ENCODE measurements at regions not wholly inside any gene's neighbourhood (a gene's known extent, or its start where the extent isn't known, plus 50 kb on each side); places are given as distances from the start of the nearest gene placed in this dataset.
"Not testable (repeated sequence)": the region's sequence is repeated elsewhere in the genome, so short reads cannot be mapped to it uniquely, and the experiment has no call there.

- Mint-ChIP-seq H3K27ac (no peak overlapping the region), H3K36me3 (no peaks in the 10 kb centered on the region), H3K9me3 (peaks cover 7 to 14% of the 10 kb centered on the region in 2 donors)
- ATAC-seq (no peak), DNase-seq (ENCODE audit: low spot score in 2 of 2) (no peak)
Observed at GRCh38 chr13:80547885-80548825, 207.2 kb upstream of the SPRY2 start.

- ATAC-seq (no peak), DNase-seq (ENCODE audit: low spot score in 2 of 2) (no peak)
- H3K27ac Mint-ChIP-seq: no peak overlapping the region
- peaks cover 11 to 14% of the 10 kb centered on the region in 2 donors for H3K9me3 Mint-ChIP-seq
- no peaks in the 10 kb centered on the region for H3K36me3 Mint-ChIP-seq
Observed at GRCh38 chr13:80547341-80547740, 206.4 kb upstream of the SPRY2 start.

- H3K36me3 Mint-ChIP-seq: no peaks in the 10 kb centered on the region
- no peak for DNase-seq (ENCODE audit: low spot score in 2 of 2)
- no peak overlapping the region for H3K27ac Mint-ChIP-seq
- H3K9me3 Mint-ChIP-seq: peaks cover 7 to 21% of the 10 kb centered on the region in 2 donors
- ATAC-seq: no peak
Observed at GRCh38 chr13:80533175-80533574, 192.2 kb upstream of the SPRY2 start.

- DNase-seq (ENCODE audit: low spot score in 2 of 2) (no peak), ATAC-seq (no peak)
- Mint-ChIP-seq H3K27ac (no peak overlapping the region), H3K9me3 (peaks cover 0 to 25% of the 10 kb centered on the region in 2 donors), H3K36me3 (peaks cover 0 to 4% of the 10 kb centered on the region in 2 donors)
Observed at GRCh38 chr13:80530902-80531301, 190.0 kb upstream of the SPRY2 start.

GRCh38 chr13:80530191-80530590 lies 189.3 kb upstream of the SPRY2 start:
- DNase-seq (ENCODE audit: low spot score in 2 of 2): no peak
- H3K9me3 Mint-ChIP-seq: peaks cover 0 to 25% of the 10 kb centered on the region in 2 donors
- no peak overlapping the region for H3K27ac Mint-ChIP-seq
- ATAC-seq: no peak
- H3K36me3 Mint-ChIP-seq: peaks cover 0 to 4% of the 10 kb centered on the region in 2 donors

- Mint-ChIP-seq H3K9me3 (peaks cover 0 to 25% of the 10 kb centered on the region in 2 donors), H3K27ac (no peak overlapping the region), H3K36me3 (peaks cover 0 to 4% of the 10 kb centered on the region in 2 donors)
- DNase-seq (ENCODE audit: low spot score in 2 of 2): no peak
- no peak for ATAC-seq
Observed at GRCh38 chr13:80529734-80530133, 188.8 kb upstream of the SPRY2 start.

GRCh38 chr13:80528733-80529132 lies 187.8 kb upstream of the SPRY2 start:
- no peak for ATAC-seq
- DNase-seq (ENCODE audit: low spot score in 2 of 2): no peak
- Mint-ChIP-seq H3K27ac (no peak overlapping the region), H3K36me3 (peaks cover 0 to 8% of the 10 kb centered on the region in 2 donors), H3K9me3 (peaks cover 0 to 32% of the 10 kb centered on the region in 2 donors)

- no peak for ATAC-seq
- H3K36me3 Mint-ChIP-seq: peaks cover 0 to 8% of the 10 kb centered on the region in 2 donors
- H3K9me3 Mint-ChIP-seq: peaks cover 0 to 32% of the 10 kb centered on the region in 2 donors
- DNase-seq (ENCODE audit: low spot score in 2 of 2): no peak
- no peak overlapping the region for H3K27ac Mint-ChIP-seq
Observed at GRCh38 chr13:80527400-80527799, 186.5 kb upstream of the SPRY2 start.

GRCh38 chr13:80524447-80525215 lies 183.7 kb upstream of the SPRY2 start:
- ATAC-seq (no peak), DNase-seq (ENCODE audit: low spot score in 2 of 2) (no peak)
- H3K36me3 Mint-ChIP-seq: peaks cover 0 to 11% of the 10 kb centered on the region in 2 donors
- no peak overlapping the region for H3K27ac Mint-ChIP-seq
- H3K9me3 Mint-ChIP-seq: peaks cover 4 to 23% of the 10 kb centered on the region in 2 donors

- no peak overlapping the region for H3K27ac Mint-ChIP-seq
- no peak for DNase-seq (ENCODE audit: low spot score in 2 of 2)
Observed at GRCh38 chr13:80523134-80523533, 182.2 kb upstream of the SPRY2 start.

GRCh38 chr13:80522463-80522862 lies 181.5 kb upstream of the SPRY2 start:
- peaks cover 11 to 18% of the 10 kb centered on the region in 2 donors for H3K9me3 Mint-ChIP-seq
- not testable (repeated sequence) for DNase-seq (ENCODE audit: low spot score in 2 of 2); ATAC-seq; H3K27ac Mint-ChIP-seq
- peaks cover 0 to 14% of the 10 kb centered on the region in 2 donors for H3K36me3 Mint-ChIP-seq

More at GRCh38 chr13:80523134-80523533, 182.2 kb upstream of the SPRY2 start:
- Mint-ChIP-seq H3K36me3 (peaks cover 0 to 14% of the 10 kb centered on the region in 2 donors), H3K9me3 (peaks cover 8 to 18% of the 10 kb centered on the region in 2 donors)
- no peak for ATAC-seq

GRCh38 chr13:80516818-80517348 lies 176.0 kb upstream of the SPRY2 start:
- H3K9me3 Mint-ChIP-seq: peaks cover 13 to 17% of the 10 kb centered on the region in 2 donors
- ATAC-seq (no peak), DNase-seq (ENCODE audit: low spot score in 2 of 2) (no peak)
- no peak overlapping the region for H3K27ac Mint-ChIP-seq
- peaks cover 0 to 10% of the 10 kb centered on the region in 2 donors for H3K36me3 Mint-ChIP-seq

GRCh38 chr13:80515296-80515695 lies 174.4 kb upstream of the SPRY2 start:
- Mint-ChIP-seq H3K27ac (no peak overlapping the region), H3K9me3 (peaks cover 13 to 17% of the 10 kb centered on the region in 2 donors), H3K36me3 (peaks cover 0 to 10% of the 10 kb centered on the region in 2 donors)
- DNase-seq (ENCODE audit: low spot score in 2 of 2): no peak
- no peak for ATAC-seq

- Mint-ChIP-seq H3K27ac (no peak overlapping the region), H3K36me3 (peaks cover 0 to 4% of the 10 kb centered on the region in 2 donors), H3K9me3 (peaks cover 10 to 12% of the 10 kb centered on the region in 2 donors)
- no peak for DNase-seq (ENCODE audit: low spot score in 2 of 2)
- ATAC-seq: no peak
Observed at GRCh38 chr13:80513196-80513595, 172.3 kb upstream of the SPRY2 start.

GRCh38 chr13:80510686-80511085 lies 169.8 kb upstream of the SPRY2 start:
- DNase-seq (ENCODE audit: low spot score in 2 of 2) (no peak), ATAC-seq (no peak)
- H3K9me3 Mint-ChIP-seq: peaks cover 4 to 10% of the 10 kb centered on the region in 2 donors
- H3K36me3 Mint-ChIP-seq: no peaks in the 10 kb centered on the region
- no peak overlapping the region for H3K27ac Mint-ChIP-seq

- ATAC-seq (no peak), DNase-seq (ENCODE audit: low spot score in 2 of 2) (no peak)
- peaks cover 10 to 16% of the 10 kb centered on the region in 2 donors for H3K9me3 Mint-ChIP-seq
- H3K27ac Mint-ChIP-seq: no peak overlapping the region
- no peaks in the 10 kb centered on the region for H3K36me3 Mint-ChIP-seq
Observed at GRCh38 chr13:80509264-80509663, 168.3 kb upstream of the SPRY2 start.

- Mint-ChIP-seq H3K27ac (no peak overlapping the region), H3K36me3 (no peaks in the 10 kb centered on the region), H3K9me3 (peaks cover 10 to 16% of the 10 kb centered on the region in 2 donors)
- ATAC-seq (no peak), DNase-seq (ENCODE audit: low spot score in 2 of 2) (no peak)
Observed at GRCh38 chr13:80508031-80508430, 167.1 kb upstream of the SPRY2 start.
